Right lobe of liver (tissue), 4 donors: ENCODE measurements at regions not wholly inside any gene's neighbourhood (a gene's known extent, or its start where the extent isn't known, plus 50 kb on each side); places are given as distances from the start of the nearest gene placed in this dataset.

Experiments
- CTCF ChIP-seq, 4 donors: fragments of 200-600 bp in 3 of 4; fragments of 450-650 bp in 1 of 4; IDR thresholded peaks; one replicate each; pipeline versions ENCODE4 v1.5.1 to v1.8.0; 2016 to 2022; ENCODE audit warnings: antibody characterized with exemption in 4 of 4, mild to moderate bottlenecking in 2 of 4
- POLR2A ChIP-seq: fragments of 450-650 bp; IDR thresholded peaks from one replicate; pipeline ENCODE4 v1.6.1; 2017; ENCODE audit warnings: antibody characterized with exemption, mild to moderate bottlenecking
- donor health status: DM: no; HTN: no; CAD: no.
- donor health status: DM: no; HTN: no; CAD: no.
- donor health status: DM: no; HTN: yes; CAD: no.

DNA sequence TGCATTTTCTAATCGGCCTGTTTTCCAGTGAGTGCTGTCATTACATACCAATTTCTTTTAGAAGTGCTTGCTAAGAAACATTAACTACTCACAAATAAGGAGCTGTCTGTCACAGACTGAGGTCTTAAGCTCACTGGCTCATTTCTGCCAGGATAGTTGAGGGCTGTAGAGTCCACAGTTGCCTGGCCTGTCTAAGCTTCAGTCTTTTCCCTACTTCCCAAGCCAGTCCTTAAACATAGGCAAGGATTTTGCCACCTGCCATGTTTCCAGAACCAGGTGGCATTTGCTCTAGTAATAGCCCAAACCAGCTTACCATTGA lies 84.7 kb downstream of the LINC00237 start:
- no peak for TF ChIP-seq POLR2A
- no peak for TF ChIP-seq CTCF (IDR thresholded peaks at IDR 0.05)
